ENCODE measurements at regions not wholly inside any gene's neighbourhood (a gene's known extent, or its start where the extent isn't known, plus 50 kb on each side); places are given as distances from the start of the nearest gene placed in this dataset.
"Not testable (repeated sequence)": the region's sequence is repeated elsewhere in the genome, so short reads cannot be mapped to it uniquely, and the experiment has no call there.

GRCh38 chr15:96472681-96473080 is 142.2 kb downstream of the NR2F2 start:
- DNase-seq: no peak

GRCh38 chr15:96473556-96473955 is 143.1 kb downstream of the NR2F2 start:
- DNase-seq: no peak

GRCh38 chr15:96474231-96474664 is 143.7 kb downstream of the NR2F2 start:
- DNase-seq: no peak

- no peak for DNase-seq
Measured at GRCh38 chr15:96477227-96477626, 146.7 kb downstream of the NR2F2 start.

GRCh38 chr15:96484412-96484811 is 153.9 kb downstream of the NR2F2 start:
- not testable (repeated sequence) for DNase-seq

- DNase-seq: no peak
Measured at GRCh38 chr15:96484830-96485229, 154.3 kb downstream of the NR2F2 start.

GRCh38 chr15:96487245-96487644 is 156.7 kb downstream of the NR2F2 start:
- no peak for DNase-seq

- not testable (repeated sequence) for DNase-seq
Measured at GRCh38 chr15:96491066-96491699, 160.7 kb downstream of the NR2F2 start.

GRCh38 chr15:96491700-96492644 is 161.5 kb downstream of the NR2F2 start:
- DNase-seq: not testable (repeated sequence)

GRCh38 chr15:96494505-96494904 is 164.0 kb downstream of the NR2F2 start:
- peak; percentile 60 for DNase-seq

- DNase-seq: no peak
Measured at GRCh38 chr15:96495386-96495785, 164.9 kb downstream of the NR2F2 start.

GRCh38 chr15:96497951-96498350 is 167.5 kb downstream of the NR2F2 start:
- DNase-seq: no peak

- DNase-seq: no peak
Measured at GRCh38 chr15:96500508-96500907, 170.0 kb downstream of the NR2F2 start.

GRCh38 chr15:96501362-96501761 is 170.9 kb downstream of the NR2F2 start:
- DNase-seq: no peak

- DNase-seq: no peak
Measured at GRCh38 chr15:96502196-96502595, 171.7 kb downstream of the NR2F2 start.

- DNase-seq: no peak
Measured at GRCh38 chr15:96503276-96503675, 172.8 kb downstream of the NR2F2 start.

GRCh38 chr15:96504371-96504770 is 173.9 kb downstream of the NR2F2 start:
- DNase-seq: no peak

GRCh38 chr15:96505014-96505413 is 174.5 kb downstream of the NR2F2 start:
- no peak for DNase-seq

GRCh38 chr15:96514607-96515285 is 184.2 kb downstream of the NR2F2 start:
- DNase-seq: peak; percentile 4

- DNase-seq: no peak
Measured at GRCh38 chr15:96515371-96515770, 184.9 kb downstream of the NR2F2 start.

GRCh38 chr15:96521386-96521785 is 190.9 kb downstream of the NR2F2 start:
- no peak for DNase-seq

GRCh38 chr15:96524676-96525417 is 194.3 kb downstream of the NR2F2 start:
- no peak for DNase-seq

GRCh38 chr15:96535148-96535547 is 204.6 kb downstream of the NR2F2 start:
- no peak for DNase-seq
